Muscle of leg (tissue), 3 donors: ENCODE measurements at regions not wholly inside any gene's neighbourhood (a gene's known extent, or its start where the extent isn't known, plus 50 kb on each side); places are given as distances from the start of the nearest gene placed in this dataset.

Experiments
- DNase-seq: peaks from one replicate; pipeline ENCODE4 v3.0.0; 2013
- H3K27ac ChIP-seq: one replicate; pipeline ENCODE4 v1.5.1; 2013; ENCODE audit warnings: mild to moderate bottlenecking, low read length, control low read depth
- H3K27me3 ChIP-seq: one replicate; pipeline ENCODE4 v1.6.1; 2013; ENCODE audit warnings: low read length; ENCODE audit not compliant: control insufficient read depth, insufficient read depth
- H3K36me3 ChIP-seq: one replicate; pipeline ENCODE4 v1.6.1; 2013; ENCODE audit warnings: low read length; ENCODE audit not compliant: control insufficient read depth, insufficient read depth
- H3K4me1 ChIP-seq: one replicate; pipeline ENCODE4 v1.6.1; 2013; ENCODE audit warnings: low read length; ENCODE audit not compliant: control insufficient read depth, insufficient read depth
- H3K4me3 ChIP-seq: one replicate; pipeline ENCODE4 v1.5.1; 2013; ENCODE audit warnings: low read length, control low read depth
- H3K9me3 ChIP-seq: replicated peaks from 2 replicates; pipeline ENCODE4 v1.6.1; 2013; ENCODE audit warnings: low read depth, low read length; ENCODE audit not compliant: control insufficient read depth
- WGBS: methylation state at CpG from one replicate; pipeline ENCODE4 v1.1.5; 2013; ENCODE audit warnings: missing lambda C conversion rate; ENCODE audit not compliant: insufficient coverage; 5-methylcytosine and 5-hydroxymethylcytosine counted together

- Histone ChIP-seq H3K4me1 (no peaks in the 10 kb centered on the region), H3K9me3 (no peaks in the 10 kb centered on the region), H3K36me3 (no peaks in the 10 kb centered on the region), H3K27me3 (no peaks in the 10 kb centered on the region), H3K27ac (no peak overlapping the region), H3K4me3 (no peak overlapping the region)
- WGBS: 50% methylated on average over 4 of the region's 8 CpGs
- no peak for DNase-seq
Observed at GRCh38 chr18:73784853-73785252, 362.8 kb downstream of the FBXO15 start.

- no peaks in the 10 kb centered on the region for H3K27me3 ChIP-seq
- WGBS: no CpG with 5 or more reads among the region's 6 CpGs
- H3K4me1 ChIP-seq: no peaks in the 10 kb centered on the region
- no peak overlapping the region for H3K4me3 ChIP-seq
- H3K36me3 ChIP-seq: no peaks in the 10 kb centered on the region
- no peak for DNase-seq
- no peaks in the 10 kb centered on the region for H3K9me3 ChIP-seq
- H3K27ac ChIP-seq: no peak overlapping the region
Observed at GRCh38 chr18:73782405-73782804, 365.2 kb downstream of the FBXO15 start.

DNA sequence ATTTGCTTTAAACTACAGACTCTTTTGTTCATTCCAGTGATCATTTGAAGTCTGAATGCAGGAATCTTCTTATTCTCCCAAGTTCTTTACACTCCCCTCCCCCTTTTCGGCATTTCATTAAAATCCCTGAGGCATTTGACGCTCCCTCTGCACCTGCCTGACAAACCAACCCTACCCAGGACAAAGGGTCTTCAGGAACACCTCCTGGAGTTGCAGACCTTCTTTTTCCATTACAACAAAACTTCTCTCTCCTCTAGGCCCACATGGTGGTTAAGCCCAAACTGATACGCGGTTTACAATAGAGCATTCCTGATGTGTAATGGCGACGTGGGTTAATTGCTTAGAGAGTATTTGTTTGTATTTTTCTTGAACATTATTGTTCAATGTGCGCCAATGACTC is 367.4 kb downstream of the FBXO15 start:
- no peak for DNase-seq
- Histone ChIP-seq H3K9me3 (no peaks in the 10 kb centered on the region), H3K4me1 (no peaks in the 10 kb centered on the region), H3K4me3 (no peak overlapping the region), H3K27me3 (no peaks in the 10 kb centered on the region), H3K27ac (no peak overlapping the region), H3K36me3 (no peaks in the 10 kb centered on the region)
- 73% methylated on average over 2 of the region's 7 CpGs for WGBS

GRCh38 chr18:73778032-73778359 is 369.6 kb downstream of the FBXO15 start:
- Histone ChIP-seq H3K27ac (no peak overlapping the region), H3K36me3 (no peaks in the 10 kb centered on the region), H3K27me3 (no peaks in the 10 kb centered on the region), H3K9me3 (no peaks in the 10 kb centered on the region), H3K4me1 (no peaks in the 10 kb centered on the region), H3K4me3 (no peak overlapping the region)
- 20% methylated on average over 1 of the region's 2 CpGs for WGBS
- peak; percentile 31 for DNase-seq

DNA sequence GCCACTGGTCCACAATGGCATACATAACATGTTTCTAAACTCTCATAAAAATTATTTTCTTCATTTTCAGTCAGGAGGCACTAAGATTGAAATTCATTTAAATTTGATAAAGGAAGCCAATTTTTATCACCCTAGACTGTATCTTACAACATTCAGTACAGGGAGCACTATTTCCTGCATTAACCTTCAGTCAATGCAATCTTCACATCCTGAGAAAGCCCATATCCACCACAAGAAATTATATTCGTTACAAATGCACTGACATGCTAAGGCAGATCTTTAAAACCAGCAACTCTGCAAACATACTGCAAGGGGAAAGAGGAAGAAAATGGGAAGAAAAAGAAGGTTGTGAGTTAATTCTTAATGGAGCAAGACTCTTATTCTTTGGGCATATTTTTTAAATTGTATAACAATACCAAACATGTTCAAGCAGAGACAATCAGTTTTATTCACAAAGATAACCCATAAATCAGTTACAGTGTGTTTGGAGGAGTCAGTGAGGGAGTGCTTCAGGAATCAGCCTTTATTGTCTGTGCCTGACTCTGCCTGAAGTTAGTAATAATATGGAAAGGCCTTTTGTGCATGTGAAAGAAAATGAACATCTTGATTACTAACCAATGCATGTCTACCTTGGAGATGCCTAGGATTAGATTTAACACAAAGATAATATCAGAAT is 370.1 kb downstream of the FBXO15 start:
- Histone ChIP-seq H3K9me3 (no peaks in the 10 kb centered on the region), H3K4me1 (no peaks in the 10 kb centered on the region), H3K27me3 (no peaks in the 10 kb centered on the region), H3K36me3 (no peaks in the 10 kb centered on the region), H3K4me3 (no peak overlapping the region), H3K27ac (no peak overlapping the region)
- no CpG with 5 or more reads among the region's 1 CpG for WGBS
- DNase-seq: peak; percentile 4

DNA sequence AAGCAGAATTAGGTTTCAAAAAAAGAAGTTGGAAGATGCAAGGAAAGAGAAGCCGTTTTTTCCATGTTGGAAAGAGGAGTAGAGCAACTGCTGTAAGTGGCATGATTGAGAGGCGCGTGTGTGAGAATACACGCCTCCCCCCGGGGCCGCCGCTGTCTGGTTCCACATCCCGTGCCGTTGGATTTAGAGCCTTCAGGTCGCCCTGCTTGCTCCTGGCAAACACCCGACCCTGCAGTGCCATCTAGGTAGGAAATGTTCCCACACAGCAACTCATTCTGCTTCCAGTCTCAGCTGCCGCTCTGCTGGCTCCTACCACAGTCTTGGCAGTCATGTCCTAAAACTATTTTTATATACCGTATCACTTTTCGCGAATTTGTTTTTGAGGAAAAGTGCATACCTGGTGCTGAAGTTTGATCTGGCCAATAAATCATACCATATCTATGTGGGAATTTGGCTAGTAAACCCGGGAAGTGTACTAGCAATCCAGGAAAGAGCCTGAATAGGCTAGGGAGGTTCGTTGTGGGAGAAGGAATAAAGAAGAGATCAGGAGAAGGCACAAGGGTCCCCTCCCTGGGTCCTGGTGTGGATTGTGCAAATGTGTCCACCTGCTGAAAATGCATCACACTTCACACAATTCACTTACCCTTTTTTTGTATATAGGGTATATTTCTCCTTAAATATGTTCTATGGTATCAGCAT is 372.7 kb downstream of the FBXO15 start:
- Histone ChIP-seq H3K27me3 (no peaks in the 10 kb centered on the region), H3K4me3 (no peak overlapping the region), H3K4me1 (no peaks in the 10 kb centered on the region), H3K36me3 (no peaks in the 10 kb centered on the region), H3K9me3 (no peaks in the 10 kb centered on the region), H3K27ac (no peak overlapping the region)
- peak; percentile 48 for DNase-seq
- WGBS: 62% methylated on average over 11 of the region's 17 CpGs

- Histone ChIP-seq H3K27me3 (no peaks in the 10 kb centered on the region), H3K9me3 (no peaks in the 10 kb centered on the region)
- 72% methylated on average over 6 of the region's 6 CpGs for WGBS
Observed at GRCh38 chr18:73768043-73768442, 379.6 kb downstream of the FBXO15 start.

GRCh38 chr18:73766910-73767515 is 380.6 kb downstream of the FBXO15 start:
- peak; percentile 59 for DNase-seq
- H3K36me3 ChIP-seq: no peaks in the 10 kb centered on the region
- no peaks in the 10 kb centered on the region for H3K27me3 ChIP-seq
- WGBS: 61% methylated on average over 3 of the region's 8 CpGs
- H3K4me1 ChIP-seq: no peaks in the 10 kb centered on the region
- H3K27ac ChIP-seq: no peak overlapping the region
- H3K9me3 ChIP-seq: no peaks in the 10 kb centered on the region
- no peak overlapping the region for H3K4me3 ChIP-seq

More at GRCh38 chr18:73768043-73768442, 379.6 kb downstream of the FBXO15 start:
- no peak for DNase-seq
- H3K4me1 ChIP-seq: no peaks in the 10 kb centered on the region
- no peak overlapping the region for H3K4me3 ChIP-seq
- no peak overlapping the region for H3K27ac ChIP-seq
- no peaks in the 10 kb centered on the region for H3K36me3 ChIP-seq

GRCh38 chr18:73758446-73758845 is 389.2 kb downstream of the FBXO15 start:
- no peak for DNase-seq
- no CpG with 5 or more reads among the region's 2 CpGs for WGBS
- Histone ChIP-seq H3K27ac (no peak overlapping the region), H3K9me3 (no peaks in the 10 kb centered on the region), H3K36me3 (no peaks in the 10 kb centered on the region), H3K4me3 (no peak overlapping the region), H3K4me1 (no peaks in the 10 kb centered on the region), H3K27me3 (no peaks in the 10 kb centered on the region)

- Histone ChIP-seq H3K27me3 (no peaks in the 10 kb centered on the region), H3K4me3 (no peak overlapping the region), H3K27ac (no peak overlapping the region), H3K36me3 (no peaks in the 10 kb centered on the region), H3K9me3 (no peaks in the 10 kb centered on the region), H3K4me1 (no peaks in the 10 kb centered on the region)
- WGBS: 84% methylated on average over 24 of the region's 24 CpGs
- DNase-seq: no peak
Observed at GRCh38 chr18:73756256-73757091, 391.2 kb downstream of the FBXO15 start.
